GM18858 (cell line): ENCODE measurements at regions not wholly inside any gene's neighbourhood (a gene's known extent, or its start where the extent isn't known, plus 50 kb on each side); places are given as distances from the start of the nearest gene placed in this dataset.
"Not testable (repeated sequence)": the region's sequence is repeated elsewhere in the genome, so short reads cannot be mapped to it uniquely, and the experiment has no call there.

ENCODE experiments used
- ATAC-seq: cut with Tn5 transposase; IDR thresholded peaks from one replicate; pipeline ENCODE4 v1.9.1; 2021; ENCODE audit not compliant: unreplicated experiment

GRCh38 chr5:74404574-74405508, 235.7 kb downstream of the ENC1 start:
- ATAC-seq = no peak

DNA sequence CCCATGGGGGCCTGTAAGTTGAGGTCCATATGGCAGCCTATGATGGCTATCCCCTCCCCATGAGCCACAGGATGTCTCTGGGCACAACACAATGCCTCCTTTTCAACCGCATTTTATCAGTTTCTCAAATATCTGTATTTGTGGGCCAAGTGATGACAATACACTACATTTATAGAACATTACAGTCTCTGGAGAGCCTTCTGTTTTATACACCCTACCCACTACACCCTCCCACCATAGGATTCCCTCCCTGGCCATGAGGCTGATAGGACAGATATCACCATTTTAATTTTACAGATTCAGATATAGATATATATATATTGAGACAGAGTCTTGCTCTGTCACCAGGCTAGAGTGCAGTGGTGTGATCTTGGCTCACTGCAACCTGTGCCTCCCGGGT, 236.8 kb downstream of the ENC1 start:
- no peak for ATAC-seq

DNA sequence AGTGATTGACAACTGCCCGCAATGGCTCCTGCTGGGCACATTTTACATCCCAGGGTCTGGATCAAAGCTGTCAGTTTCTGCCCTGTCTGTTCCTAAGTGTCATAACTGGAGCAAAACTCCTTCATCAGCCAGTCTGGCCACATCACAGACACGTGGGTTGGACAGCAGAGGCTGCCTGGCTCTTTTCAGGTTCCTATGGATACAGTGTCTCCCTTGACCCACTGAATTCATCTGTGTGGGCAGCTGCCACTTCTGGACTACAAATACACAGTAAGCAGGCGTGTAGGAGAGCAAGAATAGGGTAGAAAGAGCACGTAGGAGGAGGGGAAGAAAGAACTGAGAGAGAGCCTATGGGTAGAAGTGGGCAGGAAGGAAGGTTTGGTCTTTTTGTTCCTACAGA, 238.0 kb downstream of the ENC1 start:
- ATAC-seq = no peak

DNA sequence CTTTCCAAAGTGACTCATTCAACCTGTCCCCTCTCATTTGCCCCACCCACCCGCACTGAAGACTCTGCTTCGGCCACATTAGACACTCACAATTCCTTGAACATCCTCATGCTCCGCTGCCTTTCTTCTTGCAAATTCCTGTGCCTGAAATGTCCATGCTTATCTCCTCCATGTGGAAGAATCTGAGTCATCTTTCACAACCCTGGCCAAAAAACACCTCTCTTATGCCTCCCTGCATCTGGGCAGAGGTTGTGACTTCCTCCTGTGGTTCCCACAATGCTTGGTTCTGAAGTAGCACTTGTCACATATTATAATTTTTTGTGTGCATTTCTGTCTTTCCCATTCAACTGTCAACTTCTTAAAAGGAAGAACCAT, 238.6 kb downstream of the ENC1 start:
- no peak for ATAC-seq

DNA sequence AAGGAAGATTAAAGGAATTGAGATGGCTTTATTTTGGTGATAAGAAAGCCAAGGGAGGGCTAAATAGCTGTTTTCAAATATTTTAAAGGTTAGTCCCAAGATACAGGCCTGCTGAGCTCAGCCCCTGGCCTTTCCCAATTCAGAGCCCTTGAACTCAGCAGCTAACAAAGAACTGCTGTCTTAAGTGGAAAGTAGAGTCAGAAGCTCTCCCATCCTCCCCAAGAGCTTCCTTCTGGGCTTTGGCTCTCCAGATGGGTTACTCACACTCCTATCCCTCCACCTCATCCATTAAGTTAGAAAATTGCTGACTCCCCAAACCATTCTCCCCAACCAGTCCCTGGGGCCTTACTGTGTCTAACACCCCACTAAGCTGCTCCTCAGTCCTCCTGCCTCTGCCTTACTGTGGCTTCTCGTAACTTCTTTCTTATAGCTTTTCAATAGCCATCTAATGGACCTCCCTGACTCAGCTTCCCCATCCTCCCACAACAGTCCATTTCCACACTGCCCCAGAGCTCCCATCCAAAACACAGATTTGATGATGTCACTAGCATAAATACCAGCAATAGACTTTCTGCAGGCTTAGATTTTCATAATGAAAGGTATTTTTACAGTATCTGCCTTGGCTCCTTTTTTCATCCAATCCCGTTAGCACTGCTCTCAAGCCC, 239.1 kb downstream of the ENC1 start:
- ATAC-seq = no peak

- no peak for ATAC-seq
Observed at GRCh38 chr5:74400067-74400466, 240.5 kb downstream of the ENC1 start.

DNA sequence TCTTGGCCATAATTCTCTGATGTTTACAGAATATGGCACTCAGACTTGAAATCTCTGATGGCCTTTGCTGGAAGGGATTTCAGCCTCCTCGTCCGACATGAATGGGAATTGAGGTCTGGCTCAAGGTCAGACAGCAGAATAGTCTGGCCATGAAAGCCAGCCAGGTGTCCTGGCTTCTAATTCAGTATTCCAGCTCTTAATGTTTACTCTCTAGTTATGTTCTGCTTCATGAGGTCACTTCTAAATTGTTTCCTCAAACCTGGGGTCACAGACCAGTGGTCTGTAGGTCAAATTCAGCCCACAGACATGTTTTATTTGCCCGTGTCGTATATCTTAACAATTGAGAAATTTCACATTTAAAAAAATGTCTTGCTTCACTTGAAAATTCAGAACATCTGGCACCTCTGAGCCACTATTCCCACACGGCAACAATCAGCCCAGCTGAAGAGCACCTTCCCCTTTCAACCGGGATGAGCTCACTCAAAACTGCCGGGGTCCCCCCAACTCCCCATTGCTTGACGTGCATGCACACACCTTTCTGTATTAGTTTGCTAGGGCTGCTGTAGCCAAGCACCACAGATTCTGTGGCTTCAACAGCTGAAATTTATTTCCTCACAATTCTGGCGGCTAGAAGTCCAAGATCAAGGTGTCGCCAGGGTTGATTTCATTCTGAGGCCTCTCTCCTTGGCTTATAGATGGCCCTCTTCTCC, 243.5 kb downstream of the ENC1 start:
- no peak for ATAC-seq

GRCh38 chr5:74394916-74395880, 245.3 kb downstream of the ENC1 start:
- ATAC-seq = no peak

- no peak for ATAC-seq
Observed at GRCh38 chr5:74394528-74394915, 246.0 kb downstream of the ENC1 start.

- ATAC-seq = no peak
Observed at GRCh38 chr5:74393943-74394342, 246.6 kb downstream of the ENC1 start.

DNA sequence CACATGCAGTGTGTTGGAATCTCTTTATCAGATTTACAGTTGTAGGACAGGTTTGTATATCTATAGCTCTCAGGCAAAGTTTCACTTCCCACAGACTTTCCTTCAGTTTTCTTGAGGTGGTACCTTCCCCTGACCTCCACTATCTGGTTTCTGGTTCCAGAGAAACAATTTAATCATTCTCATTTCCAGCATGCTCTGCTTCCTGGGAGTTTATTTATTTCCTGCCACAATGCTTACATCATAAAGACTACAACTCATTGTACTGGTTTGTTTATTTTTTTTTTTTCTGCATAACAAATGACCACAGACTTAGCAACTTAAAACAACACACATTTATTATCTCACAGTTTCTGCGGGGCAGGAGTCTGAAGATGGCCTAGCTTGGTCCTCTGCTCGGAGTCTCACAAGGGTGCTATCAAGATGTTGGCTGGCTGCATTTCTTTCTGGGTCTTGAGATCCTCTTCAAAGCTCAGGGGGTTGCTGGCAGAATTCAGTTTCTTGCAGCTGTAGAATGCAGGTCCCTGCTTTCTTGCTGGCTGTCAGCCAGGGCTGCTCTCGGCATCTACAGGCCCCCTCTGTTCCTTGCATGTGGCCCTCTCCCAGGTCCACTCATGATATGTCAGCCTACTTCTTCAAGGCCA, 247.7 kb downstream of the ENC1 start:
- no peak for ATAC-seq

DNA sequence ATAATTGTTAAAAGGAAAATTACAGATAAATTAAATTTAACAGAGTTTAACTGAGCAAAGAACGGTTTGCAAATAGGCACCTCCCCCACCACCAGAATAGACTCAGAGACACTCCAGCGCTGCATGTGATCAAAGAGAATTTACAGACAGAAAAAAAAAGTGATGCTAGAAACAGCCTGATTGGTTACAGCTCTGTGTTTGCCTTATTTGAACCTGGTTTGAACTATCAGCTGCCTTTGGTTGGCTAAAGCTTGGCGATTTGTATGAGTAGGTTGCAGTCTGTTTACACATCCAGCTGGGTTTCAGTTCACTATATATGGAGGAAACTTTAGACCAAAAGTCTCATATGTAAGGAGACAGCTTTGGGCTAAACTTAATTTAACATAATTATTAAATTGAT, 249.1 kb downstream of the ENC1 start:
- ATAC-seq = no peak

- ATAC-seq = no peak
Observed at GRCh38 chr5:74390822-74391221, 249.7 kb downstream of the ENC1 start.

- ATAC-seq = no peak
Observed at GRCh38 chr5:74390306-74390637, 250.3 kb downstream of the ENC1 start.

GRCh38 chr5:74389531-74390305, 250.8 kb downstream of the ENC1 start:
- no peak for ATAC-seq

DNA sequence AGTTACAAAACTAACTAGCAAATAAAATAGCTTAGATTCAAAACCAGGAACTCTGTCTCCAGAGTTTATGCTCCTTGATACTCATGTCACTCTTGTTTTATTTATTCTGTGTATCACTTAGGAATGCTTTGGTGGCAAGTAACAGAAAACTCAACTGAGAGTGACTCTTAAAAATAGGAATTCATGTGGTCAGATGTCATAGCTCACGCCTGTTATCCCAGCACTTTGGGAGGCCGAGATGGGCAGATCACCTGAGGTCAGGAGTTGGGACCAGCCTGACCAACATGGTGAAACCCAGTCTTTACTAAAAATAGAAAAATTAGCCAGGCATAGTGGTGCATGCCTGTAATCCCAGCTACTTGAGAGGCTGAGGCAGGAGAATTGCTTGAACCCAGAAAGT, 252.1 kb downstream of the ENC1 start:
- ATAC-seq = not testable (repeated sequence)

- ATAC-seq = no peak
Observed at GRCh38 chr5:74386571-74387334, 253.8 kb downstream of the ENC1 start.

DNA sequence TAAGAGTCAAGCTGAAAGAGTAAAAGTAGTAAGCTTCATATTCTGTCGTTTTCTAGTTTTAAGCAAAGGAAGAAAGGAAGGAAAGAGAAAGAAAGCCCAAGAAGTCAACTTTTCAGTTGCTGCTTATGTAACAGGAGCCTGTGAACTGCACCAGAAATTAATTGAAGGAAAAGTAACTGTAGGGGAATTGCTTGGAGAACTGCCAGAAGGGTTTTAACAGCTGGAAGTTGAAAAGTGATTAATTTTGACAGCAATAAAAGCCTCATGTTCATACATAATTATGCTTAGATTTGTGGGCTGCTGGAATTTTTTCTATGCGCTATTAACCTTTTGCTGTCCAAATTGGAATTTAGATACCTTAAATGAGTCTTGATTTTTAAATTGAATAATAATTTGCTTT, 255.7 kb downstream of the ENC1 start:
- ATAC-seq = no peak
